ENCODE measurements at regions not wholly inside any gene's neighbourhood (a gene's known extent, or its start where the extent isn't known, plus 50 kb on each side); places are given as distances from the start of the nearest gene placed in this dataset.

DNA sequence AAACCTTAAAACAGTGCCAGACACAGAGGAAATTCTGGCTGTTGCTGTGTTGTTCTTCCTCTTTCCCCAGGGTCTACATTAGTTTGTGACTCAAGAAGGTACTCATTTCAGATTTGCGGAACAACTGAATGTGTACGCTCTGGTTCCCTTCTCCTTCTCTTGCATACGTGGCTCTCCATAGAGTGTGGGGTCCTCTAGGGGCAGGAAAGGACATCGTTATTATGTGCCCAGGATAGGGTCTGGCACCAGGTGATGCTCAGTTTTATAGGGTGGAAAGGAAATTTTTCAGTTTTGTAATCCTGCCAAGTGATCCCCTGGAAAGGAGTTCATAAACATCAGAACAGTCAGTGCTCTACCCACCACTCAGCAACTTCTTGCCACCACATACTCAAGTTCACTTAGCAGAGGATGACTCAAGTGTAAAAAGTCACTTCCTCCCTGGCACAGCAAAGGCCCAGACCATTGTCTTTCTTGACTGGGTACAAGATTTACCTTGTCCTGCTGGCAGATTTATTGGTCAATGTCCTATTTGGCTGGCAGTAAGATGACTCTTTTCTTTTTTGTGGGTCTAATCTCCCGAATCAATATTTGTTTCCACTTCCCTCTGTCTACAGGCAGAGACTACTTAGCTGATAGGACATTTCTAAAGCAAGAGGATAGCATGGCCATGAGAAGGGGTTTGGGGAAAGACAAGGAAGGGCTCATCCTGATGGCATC lies 246.0 kb upstream of the TENM4 start:
- Histone ChIP-seq H3K9me3 (ENCODE audit: control insufficient read depth in 2 of 3, insufficient read depth in 1 of 3, low read length in 3 of 3) (no peaks in the 10 kb centered on the region), H3K36me3 (ENCODE audit: control insufficient read depth in 2 of 3, insufficient read depth in 3 of 3, low read length in 3 of 3) (no peaks in the 10 kb centered on the region), H3K27me3 (ENCODE audit: control insufficient read depth, insufficient read depth, low read length) (no peaks in the 10 kb centered on the region), H3K4me1 (ENCODE audit: control insufficient read depth in 2 of 3, insufficient read depth in 2 of 3, low read depth in 1 of 3, low read length in 3 of 3) (no peaks in the 10 kb centered on the region), H3K27ac (ENCODE audit: low read depth in 2 of 2, low read length in 2 of 2) (no peak overlapping the region), H3K9ac (ENCODE audit: low read length in 3 of 3) (no peak overlapping the region), H3K4me3 (ENCODE audit: low read length in 3 of 3) (no peak overlapping the region)
- TF ChIP-seq, protein P1, sequence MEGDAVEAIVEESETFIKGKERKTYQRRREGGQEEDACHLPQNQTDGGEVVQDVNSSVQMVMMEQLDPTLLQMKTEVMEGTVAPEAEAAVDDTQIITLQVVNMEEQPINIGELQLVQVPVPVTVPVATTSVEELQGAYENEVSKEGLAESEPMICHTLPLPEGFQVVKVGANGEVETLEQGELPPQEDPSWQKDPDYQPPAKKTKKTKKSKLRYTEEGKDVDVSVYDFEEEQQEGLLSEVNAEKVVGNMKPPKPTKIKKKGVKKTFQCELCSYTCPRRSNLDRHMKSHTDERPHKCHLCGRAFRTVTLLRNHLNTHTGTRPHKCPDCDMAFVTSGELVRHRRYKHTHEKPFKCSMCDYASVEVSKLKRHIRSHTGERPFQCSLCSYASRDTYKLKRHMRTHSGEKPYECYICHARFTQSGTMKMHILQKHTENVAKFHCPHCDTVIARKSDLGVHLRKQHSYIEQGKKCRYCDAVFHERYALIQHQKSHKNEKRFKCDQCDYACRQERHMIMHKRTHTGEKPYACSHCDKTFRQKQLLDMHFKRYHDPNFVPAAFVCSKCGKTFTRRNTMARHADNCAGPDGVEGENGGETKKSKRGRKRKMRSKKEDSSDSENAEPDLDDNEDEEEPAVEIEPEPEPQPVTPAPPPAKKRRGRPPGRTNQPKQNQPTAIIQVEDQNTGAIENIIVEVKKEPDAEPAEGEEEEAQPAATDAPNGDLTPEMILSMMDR (IDR thresholded peaks at IDR 0.05; ENCODE audit: borderline replicate concordance, extremely low read depth, insufficient read depth): no peak
- intact Hi-C loops (cut with DNase I): no loop called here
- DNase-seq: no peak
- no peak for FAIRE-seq

DNA sequence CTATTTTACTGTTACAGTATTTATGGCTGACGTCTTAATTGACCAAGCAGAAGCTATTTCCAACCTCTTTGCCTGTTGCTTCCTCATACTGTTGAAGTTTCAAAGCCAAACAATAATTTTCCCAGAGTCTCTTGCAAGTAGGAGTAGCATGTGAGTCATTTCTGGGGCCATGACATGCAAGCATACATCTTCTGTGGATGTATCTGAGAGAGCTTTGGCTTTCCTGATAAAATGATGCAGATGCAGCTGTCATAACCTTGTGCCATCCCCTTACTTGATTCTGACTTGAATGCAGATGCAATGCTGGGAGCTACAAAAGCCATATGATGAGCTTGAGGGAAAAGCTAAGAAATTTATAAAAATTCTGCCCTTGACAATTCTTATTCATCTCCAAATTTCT lies 243.1 kb upstream of the TENM4 start:
- Histone ChIP-seq H3K36me3 (ENCODE audit: control insufficient read depth in 2 of 3, insufficient read depth in 3 of 3, low read length in 3 of 3) (no peaks in the 10 kb centered on the region), H3K27me3 (ENCODE audit: control insufficient read depth, insufficient read depth, low read length) (no peaks in the 10 kb centered on the region), H3K27ac (ENCODE audit: low read depth in 2 of 2, low read length in 2 of 2) (no peak overlapping the region), H3K9me3 (ENCODE audit: control insufficient read depth in 2 of 3, insufficient read depth in 1 of 3, low read length in 3 of 3) (no peaks in the 10 kb centered on the region), H3K9ac (ENCODE audit: low read length in 3 of 3) (no peak overlapping the region), H3K4me1 (ENCODE audit: control insufficient read depth in 2 of 3, insufficient read depth in 2 of 3, low read depth in 1 of 3, low read length in 3 of 3) (no peaks in the 10 kb centered on the region), H3K4me3 (ENCODE audit: low read length in 3 of 3) (no peak overlapping the region)
- TF ChIP-seq, protein P1 (IDR thresholded peaks at IDR 0.05; ENCODE audit: borderline replicate concordance, extremely low read depth, insufficient read depth): no peak
- intact Hi-C loops (cut with DNase I): no loop called here
- DNase-seq: no peak
- no peak for FAIRE-seq

DNA sequence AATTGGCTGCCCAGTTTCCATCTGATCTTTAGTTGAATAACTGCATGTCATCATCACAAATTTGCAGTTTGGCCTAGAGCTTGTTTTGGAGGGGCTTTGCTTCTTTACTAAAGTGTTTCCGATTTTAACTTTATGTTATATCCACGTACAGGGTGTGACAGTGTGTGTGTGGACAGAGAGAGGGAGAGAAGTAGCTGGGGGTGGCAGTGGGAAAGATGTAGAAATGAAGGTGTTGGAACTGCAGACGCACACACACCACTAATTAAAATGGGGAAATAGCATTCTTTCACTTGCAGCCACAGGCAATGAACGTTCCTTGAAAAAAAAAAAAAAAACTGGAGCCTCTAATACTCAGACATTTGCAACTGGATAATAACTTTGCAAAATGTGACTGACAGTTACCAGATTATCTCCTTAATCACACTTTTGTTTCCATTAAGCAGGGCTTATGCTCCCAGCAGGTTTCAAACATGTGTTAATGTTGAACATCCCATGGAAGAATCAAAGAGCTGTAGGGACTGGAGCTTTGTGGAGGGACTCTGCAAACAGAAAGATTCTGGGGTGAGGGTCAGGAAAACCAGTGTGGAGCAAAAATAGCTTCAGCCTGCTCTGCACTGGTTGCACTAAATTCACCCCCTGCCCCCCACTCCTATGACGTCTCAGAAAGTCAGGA lies 238.1 kb upstream of the TENM4 start:
- TF ChIP-seq, protein P1 (IDR thresholded peaks at IDR 0.05; ENCODE audit: borderline replicate concordance, extremely low read depth, insufficient read depth): no peak
- Histone ChIP-seq H3K9me3 (ENCODE audit: control insufficient read depth in 2 of 3, insufficient read depth in 1 of 3, low read length in 3 of 3) (no peaks in the 10 kb centered on the region), H3K27ac (ENCODE audit: low read depth in 2 of 2, low read length in 2 of 2) (no peak overlapping the region), H3K4me1 (ENCODE audit: control insufficient read depth in 2 of 3, insufficient read depth in 2 of 3, low read depth in 1 of 3, low read length in 3 of 3) (no peaks in the 10 kb centered on the region), H3K36me3 (ENCODE audit: control insufficient read depth in 2 of 3, insufficient read depth in 3 of 3, low read length in 3 of 3) (no peaks in the 10 kb centered on the region), H3K9ac (ENCODE audit: low read length in 3 of 3) (no peak overlapping the region), H3K4me3 (ENCODE audit: low read length in 3 of 3) (no peak overlapping the region), H3K27me3 (ENCODE audit: control insufficient read depth, insufficient read depth, low read length) (no peaks in the 10 kb centered on the region)
- intact Hi-C loops (cut with DNase I): no loop called here
- no peak for FAIRE-seq
- DNase-seq: no peak
